OCI-M2 (cell line): ENCODE measurements at regions not wholly inside any gene's neighbourhood (a gene's known extent, or its start where the extent isn't known, plus 50 kb on each side); places are given as distances from the start of the nearest gene placed in this dataset.

ENCODE experiments used
- DNase-seq: peaks from one replicate; lab custom pipeline; 2025; ENCODE audit not compliant: unreplicated experiment; lab: John Stamatoyannopoulos, UW

- DNase-seq: no peak
Observed at GRCh38 chr16:24414534-24414933, 124.8 kb upstream of the RBBP6 start.

DNA sequence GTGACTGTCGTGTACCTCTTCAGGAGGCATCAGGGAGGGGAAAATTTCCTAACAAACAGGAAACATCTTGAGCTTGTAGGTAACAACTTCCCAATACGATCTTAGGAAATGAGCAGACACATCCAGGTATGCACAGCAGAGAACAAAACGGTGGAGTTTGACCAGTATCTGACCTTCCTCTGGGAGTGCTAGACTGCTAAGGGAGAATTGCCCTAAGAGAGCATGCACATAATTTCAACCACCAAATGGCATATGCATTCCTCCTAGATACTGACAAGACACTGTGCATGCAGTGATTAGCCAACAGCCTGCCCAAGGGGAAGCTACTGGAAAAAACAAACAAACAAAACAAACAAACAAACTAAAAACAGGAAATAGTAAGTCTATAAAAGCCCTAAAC, 120.6 kb upstream of the RBBP6 start:
- no peak for DNase-seq

GRCh38 chr16:24423312-24423711, 116.1 kb upstream of the RBBP6 start:
- no peak for DNase-seq

- DNase-seq: no peak
Observed at GRCh38 chr16:24424364-24424763, 115.0 kb upstream of the RBBP6 start.

DNA sequence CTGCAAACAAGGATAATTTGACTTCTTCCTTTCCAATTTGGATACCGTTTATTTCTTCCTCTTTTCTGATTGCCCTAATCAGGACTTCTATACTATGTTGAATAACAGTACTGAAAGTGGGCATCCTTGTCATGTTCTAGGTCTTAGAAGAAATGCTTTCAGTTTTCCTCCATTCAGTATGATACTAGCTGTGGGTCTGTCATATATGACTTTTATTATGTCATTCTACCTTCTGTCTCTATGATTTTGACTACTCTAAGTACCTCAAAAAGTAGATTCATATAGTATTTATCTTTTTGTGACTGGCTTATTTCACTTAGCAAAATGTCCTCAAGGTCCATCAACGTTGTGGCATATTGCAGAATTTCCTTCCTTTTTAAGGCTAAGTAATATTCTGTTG, 111.5 kb upstream of the RBBP6 start:
- DNase-seq: no peak

DNA sequence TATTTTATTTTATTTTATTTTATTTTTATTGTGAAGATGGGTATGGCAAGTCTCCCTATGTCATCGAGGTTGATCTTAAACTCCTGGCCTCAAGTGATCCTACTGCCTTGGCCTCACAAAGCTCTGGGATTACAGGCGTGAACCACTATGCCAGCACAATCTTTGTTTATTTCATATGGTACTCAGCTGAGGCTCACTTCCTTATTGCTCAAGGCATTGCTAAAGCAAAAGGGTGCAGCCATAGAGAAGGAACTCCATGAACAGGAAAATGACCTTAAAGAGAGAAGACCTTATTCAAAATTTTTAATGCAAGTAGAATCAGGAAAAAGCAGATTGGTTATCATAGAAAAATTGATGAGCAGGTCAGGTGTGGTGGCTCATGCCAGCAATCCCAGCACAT, 110.6 kb upstream of the RBBP6 start:
- DNase-seq: no peak

- no peak for DNase-seq
Observed at GRCh38 chr16:24430954-24431760, 108.2 kb upstream of the RBBP6 start.

DNA sequence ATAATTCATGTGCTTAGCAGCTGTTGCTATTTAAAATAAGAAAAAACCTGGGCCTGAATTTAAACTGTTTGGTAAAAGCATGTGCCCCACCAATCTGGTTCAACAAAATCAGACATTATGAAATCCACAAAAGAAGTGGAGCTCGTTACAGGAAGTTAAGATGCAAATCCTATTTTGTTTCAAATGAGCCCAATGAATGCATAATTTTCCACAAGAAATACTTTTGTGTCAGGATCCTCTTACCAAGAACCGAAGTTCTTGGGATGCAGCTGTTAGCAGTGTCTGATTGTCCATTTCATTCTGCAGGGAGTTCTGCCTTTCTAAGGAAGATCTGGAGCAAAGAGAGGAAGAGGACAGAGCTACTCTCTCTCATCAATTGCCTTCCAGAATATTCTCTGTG, 105.7 kb upstream of the RBBP6 start:
- DNase-seq: no peak

GRCh38 chr16:24440306-24440705, 99.1 kb upstream of the RBBP6 start:
- no peak for DNase-seq

DNA sequence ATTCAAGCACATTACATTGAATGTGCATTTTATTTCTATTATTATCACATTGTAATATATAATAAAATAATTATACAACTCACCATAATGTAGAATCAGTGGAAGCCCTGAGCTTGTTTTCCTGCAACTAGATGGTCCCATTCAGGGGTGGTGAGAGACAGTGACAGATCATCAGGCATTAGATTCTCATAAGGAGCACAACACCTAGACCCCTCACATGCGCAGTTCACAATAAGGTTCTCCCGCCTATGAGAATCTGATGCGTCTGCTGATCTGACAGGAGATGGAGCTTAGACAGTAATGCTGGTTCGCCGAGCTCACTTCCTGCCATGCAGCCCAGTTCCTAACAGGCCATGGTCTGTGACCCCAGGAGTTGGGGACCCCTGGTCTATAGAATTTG, 96.7 kb upstream of the RBBP6 start:
- no peak for DNase-seq

GRCh38 chr16:24445216-24445615, 94.2 kb upstream of the RBBP6 start:
- DNase-seq: no peak

DNA sequence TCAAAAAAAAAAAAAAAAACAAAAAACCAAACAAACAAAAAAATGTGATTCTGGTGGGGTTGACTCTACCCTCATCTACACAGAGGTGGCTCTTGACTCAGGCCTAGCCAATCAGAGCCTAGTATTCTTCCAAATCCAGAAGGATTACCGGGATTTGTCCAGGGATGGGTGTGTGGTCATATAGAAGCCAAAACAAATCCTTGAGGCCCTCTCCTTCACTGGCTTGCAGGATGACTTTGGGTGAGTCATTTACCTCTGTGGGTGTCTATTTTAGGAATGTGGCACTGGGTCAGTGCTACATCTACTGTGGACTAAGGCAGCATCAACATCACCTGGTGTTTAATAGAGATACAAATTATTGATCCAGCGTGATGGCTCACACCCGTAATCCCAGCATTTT, 93.2 kb upstream of the RBBP6 start:
- DNase-seq: no peak

- DNase-seq: no peak
Observed at GRCh38 chr16:24452724-24453123, 86.6 kb upstream of the RBBP6 start.

- DNase-seq: peak; percentile 33
Observed at GRCh38 chr16:24463196-24463945, 76.0 kb upstream of the RBBP6 start.

DNA sequence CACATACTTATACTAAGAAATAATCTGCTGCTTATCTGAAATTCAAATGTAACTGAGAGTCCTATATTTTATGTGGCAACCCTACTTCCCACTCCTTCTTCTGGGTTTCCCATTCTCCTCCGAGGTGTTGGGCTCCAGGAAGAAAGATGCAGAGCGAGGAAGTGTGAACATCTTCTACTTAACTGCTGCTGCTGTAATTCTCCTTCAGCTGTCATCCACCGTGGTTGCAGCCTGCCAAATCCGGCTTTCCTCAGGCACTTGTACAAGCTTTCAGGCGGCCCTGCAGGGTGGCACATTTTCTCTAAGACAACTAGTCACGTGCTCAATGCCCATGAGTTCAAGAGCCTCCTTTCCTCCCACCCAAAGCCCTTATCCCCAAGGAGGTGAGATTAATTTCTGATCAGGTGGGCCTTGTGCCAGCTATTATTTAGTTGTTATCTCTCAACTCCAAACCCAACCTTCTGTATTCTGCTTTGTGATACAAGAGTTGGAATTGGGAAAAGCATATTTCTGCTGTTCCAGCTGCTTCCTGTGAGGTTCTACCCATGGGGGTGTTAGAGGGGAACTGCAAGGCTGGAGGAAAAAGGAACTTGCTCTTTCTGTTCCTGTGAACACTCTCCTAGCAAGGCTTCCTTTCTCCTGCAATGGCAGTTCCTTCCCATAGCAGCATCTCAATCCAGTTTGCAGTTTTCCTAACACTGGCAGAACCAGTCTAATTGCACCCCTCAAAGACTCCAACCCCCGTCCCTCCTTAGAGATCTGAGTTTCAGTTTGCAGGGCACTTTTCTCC, 67.6 kb upstream of the RBBP6 start:
- DNase-seq: no peak

- no peak for DNase-seq
Observed at GRCh38 chr16:24477492-24477891, 61.9 kb upstream of the RBBP6 start.

DNA sequence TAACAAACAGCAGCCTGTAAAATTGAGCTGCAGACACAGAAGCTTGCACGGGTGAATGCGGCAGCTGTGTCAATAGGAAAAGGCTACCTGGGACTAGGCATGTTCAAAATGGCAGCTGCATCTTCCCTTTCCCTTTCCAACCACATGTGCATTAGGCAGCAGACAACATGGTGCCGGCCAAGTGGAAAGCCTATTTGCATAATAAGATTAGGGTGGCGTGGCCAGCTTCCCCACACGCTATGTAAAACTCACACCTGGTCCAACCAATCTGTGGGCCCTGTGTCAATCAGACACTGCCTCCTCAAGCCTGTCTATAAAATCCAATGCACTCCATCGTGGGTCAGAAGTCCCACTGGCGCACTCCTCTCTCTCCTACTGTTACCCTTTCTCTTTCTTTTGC, 61.0 kb upstream of the RBBP6 start:
- DNase-seq: no peak

DNA sequence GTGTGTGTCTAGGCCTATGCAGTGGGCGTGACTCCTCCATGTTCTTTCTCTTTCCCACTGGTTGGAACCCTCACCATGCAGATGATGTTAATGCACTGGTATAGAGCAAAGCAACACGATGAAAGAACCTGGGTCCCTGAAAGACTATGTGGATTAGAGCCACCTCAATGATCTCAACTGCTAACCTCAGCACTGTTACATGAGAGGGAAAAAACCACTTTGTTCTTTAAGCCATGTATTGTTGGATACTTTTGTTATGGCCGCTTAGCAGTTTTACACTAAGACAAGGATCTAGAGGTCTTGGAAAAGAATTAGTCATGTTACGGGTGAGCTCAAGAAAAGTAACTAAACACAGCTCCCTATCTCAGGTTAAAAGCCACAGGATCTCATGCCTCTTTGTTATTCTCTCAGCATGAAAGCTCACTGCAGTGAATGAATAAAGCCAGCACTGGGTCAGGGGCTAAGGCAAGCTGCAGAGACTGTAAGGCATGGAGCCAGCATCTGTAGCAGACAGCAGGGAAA, 56.6 kb upstream of the RBBP6 start:
- no peak for DNase-seq

- no peak for DNase-seq
Observed at GRCh38 chr16:24488045-24488444, 51.3 kb upstream of the RBBP6 start.
